ENCODE measurements at regions not wholly inside any gene's neighbourhood (a gene's known extent, or its start where the extent isn't known, plus 50 kb on each side); places are given as distances from the start of the nearest gene placed in this dataset.

- no peak for TF ChIP-seq CTCF (IDR thresholded peaks at IDR 0.05)
- TF ChIP-seq POLR2A (IDR thresholded peaks at IDR 0.05), result no peak
- TF ChIP-seq EP300 (IDR thresholded peaks at IDR 0.05), result no peak
- no peak for TF ChIP-seq POLR2AphosphoS5 (IDR thresholded peaks at IDR 0.05)
Measured at GRCh38 chr13:44140146-44140545, 233.5 kb upstream of the SERP2 start.

Measured in suprapubic skin (tissue), 4 donors.